IMR-90 (cell line): ENCODE measurements at regions not wholly inside any gene's neighbourhood (a gene's known extent, or its start where the extent isn't known, plus 50 kb on each side); places are given as distances from the start of the nearest gene placed in this dataset.

Source experiments
- ATAC-seq: fragments of 200-7000 bp; cut with Tn5 transposase; 2 replicates; pipeline ENCODE4 v1.9.1; 2020; ENCODE audit warnings: low read depth, mild to moderate bottlenecking, moderate library complexity
- BruUV-seq: library from RNA; stranded (reverse); fragments of 400-500 nt; replicated peaks from 2 replicates; lab custom pipeline; 2021; lab: Mats Ljungman, UMichigan
- CTCF ChIA-PET: fragments of 300-600 bp; formaldehyde crosslinking; extraction: SDS; loops from one replicate; lab custom pipeline; 2021; ENCODE audit warnings: antibody characterized with exemption; lab: Yijun Ruan, JAX
- POLR2A ChIA-PET: fragments of 300-600 bp; sonication (Branson Sonifier 250); formaldehyde crosslinking; loops from one replicate; lab custom pipeline; 2022; ENCODE audit warnings: antibody characterized with exemption; ENCODE audit not compliant: unreplicated experiment; lab: Charles Lee
- DNase-seq: peaks from one replicate; pipeline ENCODE4 v3.0.0; 2013
- H2AFZ ChIP-seq: replicated peaks from 2 replicates; pipeline ENCODE3; 2013; ENCODE audit warnings: low read length, mild to moderate bottlenecking; ENCODE audit not compliant: poor library complexity
- H2AK5ac ChIP-seq: 2 replicates; pipeline ENCODE4 v1.6.1; 2013; ENCODE audit warnings: low read depth, low read length, inconsistent platforms
- H2AK9ac ChIP-seq: replicated peaks from 2 replicates; pipeline ENCODE3; 2013; ENCODE audit warnings: mild to moderate bottlenecking, low read depth, low read length, moderate library complexity; ENCODE audit not compliant: poor library complexity
- H2BK120ac ChIP-seq: 2 replicates; pipeline ENCODE4 v1.6.1; 2013; ENCODE audit warnings: low read depth, low read length, inconsistent platforms
- H2BK15ac ChIP-seq: 3 replicates; pipeline ENCODE4 v1.6.1; 2013; ENCODE audit warnings: low read depth, low read length, inconsistent platforms
- H2BK20ac ChIP-seq: 2 replicates; pipeline ENCODE4 v1.6.1; 2013; ENCODE audit warnings: low read depth, mild to moderate bottlenecking, inconsistent platforms, low read length, moderate library complexity
- H2BK5ac ChIP-seq: 2 replicates; pipeline ENCODE4 v1.6.1; 2013; ENCODE audit warnings: mild to moderate bottlenecking, low read depth, low read length, inconsistent platforms; ENCODE audit not compliant: poor library complexity, severe bottlenecking
- H3K14ac ChIP-seq: replicated peaks from 2 replicates; pipeline ENCODE4 v1.6.1; 2013; ENCODE audit warnings: low read depth, low read length, inconsistent platforms
- H3K18ac ChIP-seq: 2 replicates; pipeline ENCODE4 v1.6.1; 2013; ENCODE audit warnings: low read depth, low read length, control low read depth
- H3K23ac ChIP-seq: 2 replicates; pipeline ENCODE4 v1.6.1; 2013; ENCODE audit warnings: low read depth, low read length, inconsistent platforms
- H3K27ac ChIP-seq: 2 replicates; pipeline ENCODE4 v1.5.1; 2013; ENCODE audit warnings: mild to moderate bottlenecking, control low read depth, low read length; ENCODE audit not compliant: insufficient read depth
- H3K27me3 ChIP-seq: 2 replicates; pipeline ENCODE4 v1.6.1; 2013; ENCODE audit warnings: low read length; ENCODE audit not compliant: control insufficient read depth, insufficient read depth
- H3K36me3 ChIP-seq: 2 replicates; pipeline ENCODE4 v1.6.1; 2013; ENCODE audit warnings: low read length, mixed read lengths; ENCODE audit not compliant: control insufficient read depth, insufficient read depth
- H3K4ac ChIP-seq: 2 replicates; pipeline ENCODE4 v1.6.1; 2013; ENCODE audit warnings: low read depth, low read length, inconsistent platforms
- H3K4me1 ChIP-seq: 2 replicates; pipeline ENCODE4 v1.6.1; 2013; ENCODE audit warnings: low read length, mixed read lengths; ENCODE audit not compliant: control insufficient read depth, insufficient read depth
- H3K4me2 ChIP-seq: 2 replicates; pipeline ENCODE4 v1.6.1; 2013; ENCODE audit warnings: low read depth, mild to moderate bottlenecking, control low read depth, low read length, moderate library complexity
- H3K4me3 ChIP-seq: 2 replicates; pipeline ENCODE4 v1.5.1; 2013; ENCODE audit warnings: low read depth, mild to moderate bottlenecking, control low read depth, low read length, moderate library complexity; ENCODE audit not compliant: insufficient read depth
- H3K56ac ChIP-seq: 2 replicates; pipeline ENCODE4 v1.6.1; 2013; ENCODE audit warnings: low read length, inconsistent platforms; ENCODE audit not compliant: insufficient read depth; ENCODE audit errors: extremely low read depth
- H3K79me1 ChIP-seq, 2 experiments: 2 replicates each; pipeline ENCODE4 v1.6.1; 2013; ENCODE audit warnings: low read length in 2 of 2, inconsistent platforms in 1 of 2, low read depth in 1 of 2
- H3K9ac ChIP-seq: 2 replicates; pipeline ENCODE4 v1.6.1; 2013; ENCODE audit warnings: low read depth, low read length, control low read depth
- H3K9me1 ChIP-seq: 2 replicates; pipeline ENCODE4 v1.6.1; 2013; ENCODE audit warnings: low read length, inconsistent platforms; ENCODE audit not compliant: insufficient read depth
- H3K9me3 ChIP-seq: 2 replicates; pipeline ENCODE4 v1.6.1; 2013; ENCODE audit warnings: low read length; ENCODE audit not compliant: control insufficient read depth, insufficient read depth
- H4K20me1 ChIP-seq: 2 replicates; pipeline ENCODE4 v1.6.1; 2013; ENCODE audit warnings: low read length, inconsistent platforms; ENCODE audit not compliant: insufficient read depth
- H4K5ac ChIP-seq: 2 replicates; pipeline ENCODE4 v1.6.1; 2013; ENCODE audit warnings: mild to moderate bottlenecking, low read depth, low read length, control low read depth
- H4K8ac ChIP-seq, 2 experiments: 2 replicates each; pipeline ENCODE4 v1.6.1; 2013; ENCODE audit warnings: low read depth in 2 of 2, low read length in 2 of 2, control low read depth in 1 of 2, inconsistent platforms in 1 of 2
- H4K91ac ChIP-seq: 2 replicates; pipeline ENCODE4 v1.6.1; 2013; ENCODE audit warnings: low read depth, low read length, inconsistent platforms; ENCODE audit not compliant: insufficient read depth
- BHLHE40 ChIP-seq: fragments of 150-350 bp; IDR thresholded peaks from 2 replicates; pipeline ENCODE4 v1.6.1; 2016; ENCODE audit warnings: mild to moderate bottlenecking, low read depth, low read length
- CHD1 ChIP-seq: IDR thresholded peaks from 2 replicates; pipeline ENCODE4 v1.6.1; 2012; ENCODE audit warnings: low read depth, low read length, improper control_type of control experiment
- MAFK ChIP-seq: IDR thresholded peaks from 2 replicates; pipeline ENCODE4 v1.6.1; 2012; ENCODE audit warnings: low read depth, low read length, improper control_type of control experiment
- MAZ ChIP-seq: IDR thresholded peaks from 2 replicates; pipeline ENCODE4 v1.6.1; 2012; ENCODE audit warnings: low read depth, mild to moderate bottlenecking, low read length, improper control_type of control experiment, moderate library complexity, borderline replicate concordance
- NFE2L2 ChIP-seq: fragments of 150-350 bp; IDR thresholded peaks from 2 replicates; pipeline ENCODE4 v1.6.1; 2016; ENCODE audit warnings: low read depth, mild to moderate bottlenecking, low read length
- RCOR1 ChIP-seq: IDR thresholded peaks from 2 replicates; pipeline ENCODE4 v1.6.1; 2012; ENCODE audit warnings: mild to moderate bottlenecking, low read length, improper control_type of control experiment; ENCODE audit not compliant: insufficient replicate concordance
- RFX5 ChIP-seq: IDR thresholded peaks from 2 replicates; pipeline ENCODE4 v1.8.0; 2012; ENCODE audit warnings: low read depth, mild to moderate bottlenecking, low read length, moderate library complexity
- WGBS, 2 experiments: methylation state at CpG; one replicate each; pipeline versions ENCODE4 v1.1.5 to v1.1.7; 2013; ENCODE audit warnings: missing lambda C conversion rate in 2 of 2; ENCODE audit not compliant: insufficient read length in 1 of 2; ENCODE audit errors: extremely low coverage in 2 of 2; 5-methylcytosine and 5-hydroxymethylcytosine counted together
- dilution Hi-C: fragments of 300-500 bp; cut with HindIII; formaldehyde crosslinking; loops from one replicate; pipeline ENCODE4 v1.14.3; 2018; ENCODE audit warnings: low sequenced_read_pairs; ENCODE audit not compliant: unreplicated experiment
- in situ Hi-C: fragments of 300-500 bp; cut with MboI; formaldehyde crosslinking; loops from 3 replicates; pipeline ENCODE4 v1.14.3; 2019; ENCODE audit warnings: low sequenced_read_pairs, inconsistent platforms, mixed read lengths
- intact Hi-C: fragments of 100-400 bp; cut with micrococcal nuclease; formaldehyde crosslinking; loops from 2 replicates; pipeline ENCODE4 v1.10.0; 2022
- TF ChIP-seq, protein P1 (sequence below): fragments of 150-350 bp; IDR thresholded peaks from 2 replicates; pipeline ENCODE4 v1.6.1; 2016; ENCODE audit warnings: low read depth, mild to moderate bottlenecking, low read length, moderate library complexity, borderline replicate concordance

DNA sequence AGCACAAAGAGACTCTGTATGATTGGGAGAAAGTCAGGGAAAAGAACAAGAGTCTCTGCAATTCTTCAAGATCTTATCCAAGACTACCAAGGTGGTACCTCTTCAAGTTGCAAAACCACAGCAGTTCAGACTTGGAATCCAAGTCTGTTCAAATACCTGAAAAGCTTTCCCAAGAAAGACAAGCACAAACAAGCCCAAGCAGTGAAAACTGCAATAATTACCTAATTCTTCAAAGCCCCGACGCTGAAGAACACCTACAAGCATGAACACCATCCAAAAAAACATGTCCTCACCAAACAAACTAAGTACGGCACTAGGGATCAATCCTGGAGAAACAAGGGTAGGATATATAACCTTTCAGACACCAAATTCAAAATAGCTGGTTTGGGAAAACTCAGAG is 299.3 kb upstream of the ALCAM start:
- no CpG with 5 or more reads among the region's 3 CpGs for WGBS, 2 experiments
- Histone ChIP-seq H3K18ac (no peak overlapping the region), H3K9ac (no peak overlapping the region), H2BK15ac (no peak overlapping the region), H3K27me3 (no peaks in the 10 kb centered on the region), H4K5ac (no peak overlapping the region), H2AFZ (no peak overlapping the region), H2BK120ac (no peak overlapping the region), H3K4me1 (no peaks in the 10 kb centered on the region), H4K91ac (no peak overlapping the region), H3K79me1 (no peaks in the 10 kb centered on the region), H3K23ac (no peak overlapping the region), H3K14ac (no peak overlapping the region), H2BK5ac (no peak overlapping the region), H3K36me3 (no peaks in the 10 kb centered on the region), H3K56ac (no peak overlapping the region), H2BK20ac (no peak overlapping the region), H2AK9ac (no peak overlapping the region), H4K8ac (no peak overlapping the region), H2AK5ac (no peak overlapping the region), H3K9me1 (no peaks in the 10 kb centered on the region), H3K9me3 (no peaks in the 10 kb centered on the region), H3K4me2 (no peak overlapping the region), H3K4ac (no peak overlapping the region), H3K4me3 (no peak overlapping the region), H3K27ac (no peak overlapping the region), H4K20me1 (no peaks in the 10 kb centered on the region)
- no TSS peak for BruUV-seq
- POLR2A ChIA-PET, result no interaction called here
- TF ChIP-seq MAZ (no peak), RFX5 (no peak), BHLHE40 (no peak), RCOR1 (no peak), CHD1 (no peak), MAFK (no peak), NFE2L2 (no peak)
- TF ChIP-seq, protein P1, sequence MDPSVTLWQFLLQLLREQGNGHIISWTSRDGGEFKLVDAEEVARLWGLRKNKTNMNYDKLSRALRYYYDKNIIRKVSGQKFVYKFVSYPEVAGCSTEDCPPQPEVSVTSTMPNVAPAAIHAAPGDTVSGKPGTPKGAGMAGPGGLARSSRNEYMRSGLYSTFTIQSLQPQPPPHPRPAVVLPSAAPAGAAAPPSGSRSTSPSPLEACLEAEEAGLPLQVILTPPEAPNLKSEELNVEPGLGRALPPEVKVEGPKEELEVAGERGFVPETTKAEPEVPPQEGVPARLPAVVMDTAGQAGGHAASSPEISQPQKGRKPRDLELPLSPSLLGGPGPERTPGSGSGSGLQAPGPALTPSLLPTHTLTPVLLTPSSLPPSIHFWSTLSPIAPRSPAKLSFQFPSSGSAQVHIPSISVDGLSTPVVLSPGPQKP, result no peak
- intact Hi-C loops, result no loop called here
- dilution Hi-C loops, result no loop called here
- no peak for ATAC-seq
- in situ Hi-C loops, result no loop called here
- DNase-seq, result no peak
- CTCF ChIA-PET, result no interaction called here
